HEK293T (cell line): ENCODE measurements at regions not wholly inside any gene's neighbourhood (a gene's known extent, or its start where the extent isn't known, plus 50 kb on each side); places are given as distances from the start of the nearest gene placed in this dataset.

Experiments used
- BHLHE40 ChIP-seq: fragments of 450-650 bp; IDR thresholded peaks from 2 replicates; pipeline ENCODE4 v1.6.1; 2016; ENCODE audit warnings: mild to moderate bottlenecking, moderate library complexity, borderline replicate concordance
- ELF4 ChIP-seq: fragments of 450-650 bp; IDR thresholded peaks from 2 replicates; pipeline ENCODE4 v1.6.1; 2017; ENCODE audit warnings: antibody characterized with exemption
- FOXA1 ChIP-seq: fragments of 450-650 bp; IDR thresholded peaks from 2 replicates; pipeline ENCODE4 v1.6.1; 2016; ENCODE audit warnings: mild to moderate bottlenecking
- PKNOX1 ChIP-seq: fragments of 450-650 bp; IDR thresholded peaks from 2 replicates; pipeline ENCODE4 v1.6.1; 2016
- SP1 ChIP-seq: fragments of 450-650 bp; IDR thresholded peaks from 2 replicates; pipeline ENCODE4 v1.6.1; 2017
- TARDBP ChIP-seq: fragments of 450-650 bp; IDR thresholded peaks from 2 replicates; pipeline ENCODE4 v1.6.1; 2016
- ZNF384 ChIP-seq: fragments of 450-650 bp; IDR thresholded peaks from 2 replicates; pipeline ENCODE4 v1.6.1; 2016

GRCh38 chr6:105985098-105985815 lies 100.9 kb upstream of the PRDM1 start:
- no peak for TF ChIP-seq PKNOX1
- no peak for TF ChIP-seq SP1
- no peak for TF ChIP-seq TARDBP
- no peak for TF ChIP-seq ZNF384
- TF ChIP-seq BHLHE40, result no peak
- no peak for TF ChIP-seq ELF4
- TF ChIP-seq FOXA1, result no peak
